Muscle of arm (tissue), 1 donor: ENCODE measurements at regions not wholly inside any gene's neighbourhood (a gene's known extent, or its start where the extent isn't known, plus 50 kb on each side); places are given as distances from the start of the nearest gene placed in this dataset.

Experiments
- DNase-seq: peaks from one replicate; pipeline ENCODE4 v3.0.0-alpha.2; 2013

- DNase-seq, result no peak
These were observed 86.9 kb upstream of the PITX1 start for GRCh38 chr5:135120951-135121350.

- no peak for DNase-seq
These were observed 85.5 kb upstream of the PITX1 start for GRCh38 chr5:135119481-135119880.

- DNase-seq, result no peak
These were observed 83.6 kb upstream of the PITX1 start for GRCh38 chr5:135117590-135117989.

GRCh38 chr5:135116160-135116561, 82.1 kb upstream of the PITX1 start:
- peak; percentile 6 for DNase-seq

DNA sequence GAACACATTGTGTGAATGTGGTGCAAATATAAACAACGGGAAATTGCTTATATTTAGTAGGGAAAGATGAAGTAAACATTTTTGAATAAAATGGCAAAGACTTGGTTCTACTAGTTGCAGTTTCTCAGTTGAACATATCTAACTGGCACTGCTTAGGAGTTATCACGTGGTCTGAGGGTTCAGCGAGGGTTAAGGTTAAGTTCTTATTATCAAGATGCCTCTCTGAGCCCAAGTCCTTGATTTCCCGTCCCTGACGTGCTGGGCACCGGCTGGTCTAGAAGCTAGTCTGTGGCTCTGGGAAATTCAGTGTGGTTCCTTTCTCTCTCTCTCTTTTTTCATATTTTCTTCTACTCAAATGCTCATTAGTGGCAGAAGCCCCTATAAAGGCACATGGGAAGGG, 81.6 kb upstream of the PITX1 start:
- no peak for DNase-seq

GRCh38 chr5:135114759-135115158, 80.7 kb upstream of the PITX1 start:
- no peak for DNase-seq

GRCh38 chr5:135112008-135112725, 78.1 kb upstream of the PITX1 start:
- DNase-seq, result peak; percentile 63

DNA sequence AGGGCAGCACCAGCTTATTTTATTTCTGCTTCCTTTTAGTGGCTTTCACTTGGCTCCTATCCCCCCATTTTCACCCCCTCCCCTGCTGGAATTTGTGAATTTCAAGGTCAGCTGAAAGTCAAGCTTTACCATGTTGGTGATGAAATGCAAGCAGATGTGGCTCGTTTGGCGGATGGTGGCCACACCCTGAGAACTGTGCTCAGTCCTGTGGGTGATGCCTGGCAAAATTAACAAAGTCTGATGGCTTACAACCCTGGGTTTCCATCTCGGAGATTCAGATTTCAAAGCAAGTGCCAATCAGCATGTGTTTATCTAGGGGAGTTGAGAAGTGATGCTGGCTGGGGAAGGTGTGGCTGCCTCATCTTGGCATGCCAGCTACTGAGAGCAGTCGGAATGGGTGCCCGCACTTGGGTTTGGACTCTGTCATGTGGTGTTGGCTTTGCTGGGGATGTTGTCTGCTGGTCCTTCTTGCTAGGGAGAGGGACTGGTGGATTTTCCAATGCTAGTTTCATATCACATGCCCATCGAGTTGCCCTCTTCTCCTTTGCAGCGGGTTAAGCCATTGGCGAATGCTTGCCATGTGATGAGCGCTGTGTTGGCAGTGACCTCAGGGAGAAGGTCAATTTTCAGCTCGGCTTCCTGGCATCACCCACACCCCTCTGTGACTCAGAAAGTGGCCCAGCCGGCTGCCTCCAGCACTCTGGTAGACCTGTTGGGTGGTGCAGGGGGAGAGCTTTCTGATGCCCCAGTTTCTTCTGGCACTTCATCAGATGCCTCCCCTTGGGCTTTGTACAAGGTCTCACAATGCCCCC, 77.0 kb upstream of the PITX1 start:
- DNase-seq, result no peak

DNA sequence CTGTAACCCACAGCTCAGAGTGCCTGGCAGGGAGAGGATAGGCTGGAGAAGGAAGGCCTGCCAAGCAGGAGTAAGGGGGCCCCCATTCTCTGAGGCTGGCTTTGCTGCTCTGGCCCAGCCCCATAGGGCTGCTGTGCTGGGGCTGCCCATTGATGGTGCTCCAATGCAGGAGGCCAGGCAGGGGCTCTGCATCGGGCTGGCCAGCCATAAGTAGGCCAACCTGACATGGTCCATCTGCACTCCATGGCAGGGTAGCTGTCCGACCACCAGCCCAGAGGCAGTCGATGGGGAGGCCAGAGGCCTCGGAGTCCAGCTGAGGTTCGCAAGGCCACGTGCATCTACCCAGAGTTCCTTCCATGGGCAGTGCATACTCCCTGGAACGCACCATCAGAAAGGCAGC, 75.0 kb upstream of the PITX1 start:
- DNase-seq, result no peak

GRCh38 chr5:135108569-135108968, 74.5 kb upstream of the PITX1 start:
- no peak for DNase-seq

- DNase-seq, result no peak
These were observed 74.0 kb upstream of the PITX1 start for GRCh38 chr5:135107986-135108385.

DNA sequence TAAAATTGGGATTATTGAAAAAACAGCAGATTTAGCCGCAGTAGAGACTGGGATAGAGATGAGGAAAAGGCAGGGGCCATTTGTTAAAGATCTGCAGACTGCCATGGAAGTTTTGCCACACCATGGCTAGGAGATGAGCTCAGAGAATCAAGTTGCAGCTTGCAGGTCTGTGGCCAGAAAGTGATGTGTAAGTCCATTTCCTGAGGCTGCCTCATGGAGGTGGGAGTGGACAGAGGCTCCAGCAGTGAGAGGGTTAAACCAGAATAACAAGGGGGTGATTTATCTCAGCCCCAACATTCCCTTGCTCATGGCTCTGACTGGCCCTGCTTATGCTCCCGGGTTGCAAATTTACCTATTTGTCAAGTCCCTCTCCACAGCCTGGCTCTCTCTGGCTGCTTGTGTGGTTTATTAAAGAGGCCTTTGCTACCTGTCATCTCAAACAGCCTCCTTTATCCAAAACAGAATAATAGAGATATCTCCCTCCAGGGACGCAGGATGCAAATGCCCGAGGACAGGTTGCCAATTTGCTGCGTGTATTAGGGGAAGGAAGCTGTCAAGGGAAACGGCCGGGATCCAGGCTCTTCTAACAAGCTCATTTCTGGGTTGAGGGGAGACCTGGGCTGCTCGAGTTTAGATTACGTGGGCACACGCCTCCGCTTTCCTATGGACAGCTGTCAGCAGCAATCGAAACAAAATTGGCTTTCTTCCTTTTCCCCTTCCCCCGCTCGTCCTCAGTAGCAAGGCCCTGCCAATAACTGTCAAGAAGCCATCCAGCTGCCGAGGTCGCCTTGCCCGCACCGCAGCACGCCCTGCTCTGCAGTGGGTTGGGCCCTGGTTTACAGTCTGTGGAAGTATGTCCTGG, 72.8 kb upstream of the PITX1 start:
- no peak for DNase-seq

- no peak for DNase-seq
These were observed 72.1 kb upstream of the PITX1 start for GRCh38 chr5:135106136-135106535.

DNA sequence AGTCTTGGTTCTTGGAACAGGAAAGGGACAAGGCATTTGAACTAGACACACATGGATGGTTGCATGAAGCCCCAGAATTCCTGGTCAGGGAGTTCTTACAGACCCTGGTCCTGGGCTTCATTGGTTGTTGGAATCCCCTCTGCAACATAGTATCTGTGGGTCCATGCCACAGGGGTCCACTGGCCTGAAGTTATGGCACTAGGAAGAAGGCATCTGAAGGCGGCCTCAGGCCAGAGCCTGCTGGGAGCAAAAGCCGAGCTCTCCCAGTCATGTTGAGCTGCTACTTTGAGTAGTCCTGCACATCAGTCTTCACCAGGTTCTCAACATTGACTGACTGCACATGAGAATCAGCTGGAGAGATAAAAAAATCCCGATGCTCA, 71.1 kb upstream of the PITX1 start:
- no peak for DNase-seq

DNA sequence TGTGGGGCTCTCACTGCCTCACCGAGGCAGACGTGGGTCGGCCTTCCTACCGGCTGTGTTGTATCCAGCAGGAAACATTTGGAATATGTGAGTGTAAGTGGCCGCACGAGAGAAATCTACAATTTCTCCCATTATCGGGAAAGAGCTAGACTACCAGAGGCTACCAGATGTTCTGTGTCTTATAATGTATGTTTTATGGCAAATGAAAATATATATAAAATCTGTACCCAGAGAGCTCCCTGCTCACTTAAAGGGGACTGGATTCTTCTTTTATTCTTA, 69.5 kb upstream of the PITX1 start:
- DNase-seq, result no peak

- DNase-seq, result no peak
These were observed 68.9 kb upstream of the PITX1 start for GRCh38 chr5:135102716-135103574.

- DNase-seq, result no peak
These were observed 66.4 kb upstream of the PITX1 start for GRCh38 chr5:135100431-135100830.

DNA sequence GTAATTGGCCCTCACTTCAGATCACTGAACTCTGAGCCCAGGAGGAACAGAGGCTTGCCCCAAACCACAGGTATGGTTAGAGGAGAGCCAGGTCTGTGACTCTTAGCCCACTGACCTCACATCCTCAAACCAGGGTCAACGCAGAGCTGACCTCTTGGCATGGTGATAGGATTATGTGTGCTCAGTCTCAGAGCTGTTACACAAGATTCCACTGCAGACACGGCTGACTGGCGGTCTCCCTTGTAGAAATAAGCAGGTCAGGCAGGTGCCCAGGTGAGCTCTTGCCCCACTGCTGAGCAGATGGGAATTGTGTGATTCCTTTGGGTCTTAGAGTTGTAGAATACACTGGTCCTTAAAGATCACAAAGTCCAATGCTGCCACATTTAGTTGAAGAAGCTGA, 66.0 kb upstream of the PITX1 start:
- no peak for DNase-seq

DNA sequence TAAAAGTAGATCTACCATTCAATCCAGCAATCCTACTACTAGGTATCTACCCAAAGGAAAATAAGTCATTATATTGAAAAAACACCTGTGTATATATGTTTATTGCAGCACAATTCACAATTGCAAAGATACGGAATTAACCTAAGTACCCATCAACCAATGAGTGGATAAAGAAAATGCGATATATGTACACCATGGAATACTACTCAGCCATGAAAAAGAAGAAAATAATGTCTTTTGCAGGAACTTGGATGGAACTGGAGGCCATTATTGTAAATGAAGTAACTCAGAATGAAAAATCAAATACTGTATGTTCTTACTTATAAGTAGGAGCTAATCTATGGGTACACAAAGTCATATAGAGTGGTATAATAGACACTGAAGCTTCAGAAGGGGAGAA, 63.4 kb upstream of the PITX1 start:
- no peak for DNase-seq

- DNase-seq, result no peak
These were observed 61.8 kb upstream of the PITX1 start for GRCh38 chr5:135095871-135096270.

GRCh38 chr5:135095052-135095715, 61.2 kb upstream of the PITX1 start:
- DNase-seq, result no peak
